ENCODE measurements at regions not wholly inside any gene's neighbourhood (a gene's known extent, or its start where the extent isn't known, plus 50 kb on each side); places are given as distances from the start of the nearest gene placed in this dataset.

DNA sequence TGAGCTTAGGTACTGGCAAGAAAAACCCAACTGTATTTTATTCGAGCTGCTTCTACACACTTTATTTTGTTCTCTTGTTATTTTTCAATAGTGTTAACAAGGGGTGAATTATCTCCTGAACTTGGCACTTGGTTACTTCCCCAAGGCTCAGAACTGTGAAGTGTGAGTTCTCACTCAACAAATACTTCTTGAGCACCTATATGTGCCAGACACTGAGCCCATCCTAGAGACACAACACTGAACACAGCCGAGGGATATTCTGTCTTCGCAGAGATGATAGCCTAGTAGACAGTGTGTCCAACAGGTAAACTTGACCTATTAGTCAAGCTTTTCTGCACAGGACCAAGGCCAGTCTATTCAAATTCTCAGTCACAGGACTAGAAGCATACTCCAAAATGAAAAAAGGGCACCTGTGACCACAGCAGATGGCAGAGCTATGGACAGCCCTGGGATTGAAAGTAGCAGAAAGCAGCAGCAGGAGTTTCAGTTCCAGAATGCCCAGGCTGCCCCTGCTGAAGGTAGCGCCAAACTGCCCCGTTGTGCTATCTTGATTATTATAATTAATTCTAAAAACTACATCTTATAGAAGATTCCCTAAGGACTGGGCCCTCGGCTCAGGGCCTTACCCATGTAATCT, 77.8 kb upstream of the TAB2 start:
- H3K9me3 ChIP-seq (ENCODE audit: control insufficient read depth, low read depth, low read length): peaks cover 12% of the 10 kb centered on the region
- H2AFZ ChIP-seq (ENCODE audit: control insufficient read depth, low read length): no peak overlapping the region
- H3K27me3 ChIP-seq (ENCODE audit: control insufficient read depth, extremely low read depth, insufficient read depth, low read length): no peaks in the 10 kb centered on the region
- no peak overlapping the region for H3K4me3 ChIP-seq (ENCODE audit: control insufficient read depth in 2 of 3, extremely low read depth in 1 of 3, insufficient read depth in 2 of 3, low read depth in 1 of 3, low read length in 3 of 3)
- no peaks in the 10 kb centered on the region for H3K9me1 ChIP-seq (ENCODE audit: control insufficient read depth, extremely low read depth, insufficient read depth, low read length)
- H3K4me1 ChIP-seq (ENCODE audit: control insufficient read depth, extremely low read depth, insufficient read depth, low read length): peaks cover 6% of the 10 kb centered on the region
- no peaks in the 10 kb centered on the region for H3K79me2 ChIP-seq (ENCODE audit: control insufficient read depth, insufficient read depth, low read length)
- H4K20me1 ChIP-seq (ENCODE audit: control insufficient read depth, extremely low read depth, insufficient read depth, low read length): no peaks in the 10 kb centered on the region
- dilution Hi-C loops (cut with MboI; ENCODE audit: extremely low pct_ligation_motif_present, low sequenced_read_pairs): no loop called here
- no peak overlapping the region for H3K9ac ChIP-seq (ENCODE audit: control insufficient read depth, extremely low read depth, insufficient read depth, low read length)
- no peak for TF ChIP-seq EZH2 (IDR thresholded peaks at IDR 0.05; ENCODE audit: low read length)
- TF ChIP-seq, protein P1, sequence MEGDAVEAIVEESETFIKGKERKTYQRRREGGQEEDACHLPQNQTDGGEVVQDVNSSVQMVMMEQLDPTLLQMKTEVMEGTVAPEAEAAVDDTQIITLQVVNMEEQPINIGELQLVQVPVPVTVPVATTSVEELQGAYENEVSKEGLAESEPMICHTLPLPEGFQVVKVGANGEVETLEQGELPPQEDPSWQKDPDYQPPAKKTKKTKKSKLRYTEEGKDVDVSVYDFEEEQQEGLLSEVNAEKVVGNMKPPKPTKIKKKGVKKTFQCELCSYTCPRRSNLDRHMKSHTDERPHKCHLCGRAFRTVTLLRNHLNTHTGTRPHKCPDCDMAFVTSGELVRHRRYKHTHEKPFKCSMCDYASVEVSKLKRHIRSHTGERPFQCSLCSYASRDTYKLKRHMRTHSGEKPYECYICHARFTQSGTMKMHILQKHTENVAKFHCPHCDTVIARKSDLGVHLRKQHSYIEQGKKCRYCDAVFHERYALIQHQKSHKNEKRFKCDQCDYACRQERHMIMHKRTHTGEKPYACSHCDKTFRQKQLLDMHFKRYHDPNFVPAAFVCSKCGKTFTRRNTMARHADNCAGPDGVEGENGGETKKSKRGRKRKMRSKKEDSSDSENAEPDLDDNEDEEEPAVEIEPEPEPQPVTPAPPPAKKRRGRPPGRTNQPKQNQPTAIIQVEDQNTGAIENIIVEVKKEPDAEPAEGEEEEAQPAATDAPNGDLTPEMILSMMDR (optimal IDR thresholded peaks at IDR 0.05 in 1 of 3, IDR thresholded peaks at IDR 0.05 in 1 of 3, conservative IDR thresholded peaks at IDR 0.05 in 1 of 3; ENCODE audit: extremely low read depth in 1 of 3, insufficient read depth in 2 of 3, low read length in 3 of 3): no peak
- H3K4me2 ChIP-seq (ENCODE audit: control insufficient read depth, extremely low read depth, insufficient read depth, low read depth, low read length): no peak overlapping the region
- no peaks in the 10 kb centered on the region for H3K36me3 ChIP-seq (ENCODE audit: control insufficient read depth in 2 of 2, extremely low read depth in 1 of 2, insufficient read depth in 2 of 2, low read length in 2 of 2)
- DNase-seq (ENCODE audit: low read depth, low spot score) (no peak), FAIRE-seq (no peak)
- H3K27ac ChIP-seq (ENCODE audit: control insufficient read depth, insufficient read depth, low read length): no peak overlapping the region

DNA sequence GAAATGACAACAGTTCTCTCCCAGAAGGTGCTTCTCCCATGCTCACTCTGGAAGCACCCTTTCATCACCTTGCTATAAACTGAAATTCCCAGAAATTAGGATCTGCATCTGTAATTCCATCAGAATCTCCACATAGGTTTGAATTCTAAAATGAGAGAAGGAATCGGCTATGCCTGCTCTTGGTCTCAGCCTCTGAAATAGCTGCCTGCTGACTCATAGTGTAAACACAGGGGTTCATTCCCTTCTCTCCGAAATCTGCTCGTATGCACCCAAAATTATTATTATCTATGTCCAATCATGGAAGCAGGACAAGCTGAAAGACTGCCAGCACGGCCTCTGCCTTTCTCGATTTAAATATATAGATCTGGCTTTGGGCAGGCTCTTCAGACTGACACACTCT, 74.6 kb upstream of the TAB2 start:
- Histone ChIP-seq H3K4me1 (ENCODE audit: control insufficient read depth, extremely low read depth, insufficient read depth, low read length) (no peaks in the 10 kb centered on the region), H3K4me2 (ENCODE audit: control insufficient read depth, extremely low read depth, insufficient read depth, low read depth, low read length) (no peak overlapping the region), H3K27me3 (ENCODE audit: control insufficient read depth, extremely low read depth, insufficient read depth, low read length) (no peaks in the 10 kb centered on the region), H3K79me2 (ENCODE audit: control insufficient read depth, insufficient read depth, low read length) (no peaks in the 10 kb centered on the region), H4K20me1 (ENCODE audit: control insufficient read depth, extremely low read depth, insufficient read depth, low read length) (no peaks in the 10 kb centered on the region), H3K9ac (ENCODE audit: control insufficient read depth, extremely low read depth, insufficient read depth, low read length) (no peak overlapping the region), H3K36me3 (ENCODE audit: control insufficient read depth in 2 of 2, extremely low read depth in 1 of 2, insufficient read depth in 2 of 2, low read length in 2 of 2) (no peaks in the 10 kb centered on the region), H3K9me3 (ENCODE audit: control insufficient read depth, low read depth, low read length) (peaks cover 12% of the 10 kb centered on the region), H3K27ac (ENCODE audit: control insufficient read depth, insufficient read depth, low read length) (no peak overlapping the region), H3K4me3 (ENCODE audit: control insufficient read depth in 2 of 3, extremely low read depth in 1 of 3, insufficient read depth in 2 of 3, low read depth in 1 of 3, low read length in 3 of 3) (no peak overlapping the region), H2AFZ (ENCODE audit: control insufficient read depth, low read length) (no peak overlapping the region), H3K9me1 (ENCODE audit: control insufficient read depth, extremely low read depth, insufficient read depth, low read length) (no peaks in the 10 kb centered on the region)
- dilution Hi-C loops (cut with MboI; ENCODE audit: extremely low pct_ligation_motif_present, low sequenced_read_pairs): no loop called here
- FAIRE-seq: no peak
- DNase-seq (ENCODE audit: low read depth, low spot score): no peak
- TF ChIP-seq, protein P1 (optimal IDR thresholded peaks at IDR 0.05 in 1 of 3, IDR thresholded peaks at IDR 0.05 in 1 of 3, conservative IDR thresholded peaks at IDR 0.05 in 1 of 3; ENCODE audit: extremely low read depth in 1 of 3, insufficient read depth in 2 of 3, low read length in 3 of 3): no peak
- TF ChIP-seq EZH2 (IDR thresholded peaks at IDR 0.05; ENCODE audit: low read length): no peak

Measured in keratinocyte (primary cell).